ENCODE measurements at regions not wholly inside any gene's neighbourhood (a gene's known extent, or its start where the extent isn't known, plus 50 kb on each side); places are given as distances from the start of the nearest gene placed in this dataset.
A peak's percentile ranks its signal among the peaks of the same experiment; 100 is the strongest.

DNA sequence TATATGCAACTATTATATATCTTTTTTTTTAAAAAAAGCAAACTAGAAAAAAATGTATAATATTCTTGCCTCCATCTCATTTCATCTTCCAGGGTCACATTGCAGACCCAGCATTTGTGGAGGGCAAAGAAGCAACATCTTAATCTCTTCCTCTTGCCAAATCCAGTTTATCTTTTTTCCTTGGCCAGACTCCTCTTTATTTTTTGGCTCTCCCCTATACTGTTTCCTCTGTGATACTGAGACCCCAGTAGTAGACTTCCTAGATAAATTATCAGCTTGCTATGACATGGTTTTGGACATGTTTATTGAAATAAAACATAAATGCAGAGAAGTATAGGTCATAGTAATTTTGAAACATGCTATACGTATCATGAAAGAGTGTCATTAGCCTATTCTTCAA is 303.8 kb upstream of the DDHD1 start:
- Histone ChIP-seq H3K36me3 (replicated peaks) (no peaks in the 10 kb centered on the region), H3K27ac (no peak overlapping the region), H3K27me3 (replicated peaks) (no peaks in the 10 kb centered on the region), H3K4me3 (ENCODE audit: low read depth, low read length) (no peak overlapping the region)
- no peak for DNase-seq
- in situ Hi-C loops (cut with HindIII; ENCODE audit: low pct_ligation_motif_present, low sequenced_read_pairs), result no loop called here
- TF ChIP-seq, protein P1, sequence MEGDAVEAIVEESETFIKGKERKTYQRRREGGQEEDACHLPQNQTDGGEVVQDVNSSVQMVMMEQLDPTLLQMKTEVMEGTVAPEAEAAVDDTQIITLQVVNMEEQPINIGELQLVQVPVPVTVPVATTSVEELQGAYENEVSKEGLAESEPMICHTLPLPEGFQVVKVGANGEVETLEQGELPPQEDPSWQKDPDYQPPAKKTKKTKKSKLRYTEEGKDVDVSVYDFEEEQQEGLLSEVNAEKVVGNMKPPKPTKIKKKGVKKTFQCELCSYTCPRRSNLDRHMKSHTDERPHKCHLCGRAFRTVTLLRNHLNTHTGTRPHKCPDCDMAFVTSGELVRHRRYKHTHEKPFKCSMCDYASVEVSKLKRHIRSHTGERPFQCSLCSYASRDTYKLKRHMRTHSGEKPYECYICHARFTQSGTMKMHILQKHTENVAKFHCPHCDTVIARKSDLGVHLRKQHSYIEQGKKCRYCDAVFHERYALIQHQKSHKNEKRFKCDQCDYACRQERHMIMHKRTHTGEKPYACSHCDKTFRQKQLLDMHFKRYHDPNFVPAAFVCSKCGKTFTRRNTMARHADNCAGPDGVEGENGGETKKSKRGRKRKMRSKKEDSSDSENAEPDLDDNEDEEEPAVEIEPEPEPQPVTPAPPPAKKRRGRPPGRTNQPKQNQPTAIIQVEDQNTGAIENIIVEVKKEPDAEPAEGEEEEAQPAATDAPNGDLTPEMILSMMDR (IDR thresholded peaks at IDR 0.05; ENCODE audit: low read depth, low read length, missing control alignments), result no peak

DNA sequence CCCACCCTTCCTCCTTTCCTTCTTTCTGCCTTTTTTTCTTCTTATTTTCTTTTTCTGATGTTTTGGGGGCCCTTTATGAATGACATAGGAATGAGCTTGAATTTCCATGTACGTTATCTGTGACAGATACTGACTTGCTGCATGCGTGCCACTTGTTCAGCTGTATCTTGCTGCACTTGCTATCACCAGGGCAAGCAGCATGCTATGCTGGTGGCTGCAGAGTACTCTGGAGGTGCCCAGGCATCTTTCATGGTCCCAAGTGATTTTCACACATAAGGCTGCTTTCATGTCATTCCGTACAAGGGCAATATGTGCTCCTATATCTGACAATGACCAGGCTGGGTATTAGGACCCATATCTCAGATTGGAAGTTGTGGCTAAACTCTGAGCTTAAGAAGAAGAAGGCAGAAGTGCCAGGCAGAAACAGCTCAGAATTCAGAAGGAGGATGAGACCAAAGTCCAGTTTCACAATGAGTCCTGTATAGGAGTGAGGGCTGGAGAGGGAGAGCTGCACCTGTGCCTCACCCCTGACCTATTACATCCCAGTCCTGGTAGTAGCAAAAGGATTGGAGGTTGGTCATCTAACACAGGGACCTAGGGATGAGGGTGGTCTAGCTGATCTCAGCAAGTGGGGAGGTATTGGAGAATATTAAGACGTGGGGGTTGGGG is 299.0 kb upstream of the DDHD1 start:
- Histone ChIP-seq H3K4me3 (ENCODE audit: low read depth, low read length) (no peak overlapping the region), H3K27me3 (replicated peaks) (no peaks in the 10 kb centered on the region), H3K27ac (no peak overlapping the region), H3K36me3 (replicated peaks) (no peaks in the 10 kb centered on the region)
- no peak for DNase-seq
- TF ChIP-seq, protein P1 (IDR thresholded peaks at IDR 0.05; ENCODE audit: low read depth, low read length, missing control alignments), result no peak
- in situ Hi-C loops (cut with HindIII; ENCODE audit: low pct_ligation_motif_present, low sequenced_read_pairs), result no loop called here

DNA sequence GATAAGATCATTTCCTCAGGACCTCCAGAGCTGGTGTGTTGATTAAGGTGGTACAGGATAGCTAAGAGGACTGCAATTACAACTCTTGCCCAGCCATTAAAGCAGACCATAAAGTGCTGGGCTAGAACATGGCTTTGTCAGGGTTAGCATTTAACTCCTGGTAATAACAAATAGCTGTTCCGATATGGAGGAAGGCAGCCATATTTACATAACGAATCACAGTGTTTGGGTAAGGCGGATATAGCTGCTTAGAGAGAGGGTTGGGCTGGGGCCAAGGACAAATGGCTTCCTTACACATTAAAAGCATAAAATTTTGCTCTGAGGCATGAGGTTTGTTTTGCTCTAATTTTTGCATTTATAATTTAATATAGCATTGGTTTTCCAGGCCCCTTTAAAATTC is 297.7 kb upstream of the DDHD1 start:
- TF ChIP-seq, protein P1 (IDR thresholded peaks at IDR 0.05; ENCODE audit: low read depth, low read length, missing control alignments), result no peak
- Histone ChIP-seq H3K36me3 (replicated peaks) (no peaks in the 10 kb centered on the region), H3K27me3 (replicated peaks) (no peaks in the 10 kb centered on the region), H3K4me3 (ENCODE audit: low read depth, low read length) (no peak overlapping the region), H3K27ac (no peak overlapping the region)
- in situ Hi-C loops (cut with HindIII; ENCODE audit: low pct_ligation_motif_present, low sequenced_read_pairs), result no loop called here
- peak; percentile 11 for DNase-seq

DNA sequence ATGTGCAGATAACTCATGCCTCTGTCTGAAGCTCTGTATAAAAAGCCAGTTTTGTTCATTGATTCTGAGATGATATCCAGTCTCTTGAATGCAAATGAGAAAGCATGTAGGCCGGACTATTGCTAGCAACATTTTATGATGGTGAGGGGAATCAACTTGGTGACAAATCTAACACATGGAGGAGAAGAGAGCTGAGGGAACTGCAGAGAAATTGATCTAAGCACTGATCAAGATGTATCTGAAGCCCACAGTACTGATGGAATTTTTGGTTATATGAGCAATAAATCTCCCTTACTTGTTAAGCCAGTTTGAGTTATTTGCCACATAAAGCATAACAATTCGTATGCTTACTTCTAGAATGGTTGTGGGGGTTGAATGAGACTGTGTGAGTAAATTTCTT is 295.6 kb upstream of the DDHD1 start:
- TF ChIP-seq, protein P1 (IDR thresholded peaks at IDR 0.05; ENCODE audit: low read depth, low read length, missing control alignments), result no peak

DNA sequence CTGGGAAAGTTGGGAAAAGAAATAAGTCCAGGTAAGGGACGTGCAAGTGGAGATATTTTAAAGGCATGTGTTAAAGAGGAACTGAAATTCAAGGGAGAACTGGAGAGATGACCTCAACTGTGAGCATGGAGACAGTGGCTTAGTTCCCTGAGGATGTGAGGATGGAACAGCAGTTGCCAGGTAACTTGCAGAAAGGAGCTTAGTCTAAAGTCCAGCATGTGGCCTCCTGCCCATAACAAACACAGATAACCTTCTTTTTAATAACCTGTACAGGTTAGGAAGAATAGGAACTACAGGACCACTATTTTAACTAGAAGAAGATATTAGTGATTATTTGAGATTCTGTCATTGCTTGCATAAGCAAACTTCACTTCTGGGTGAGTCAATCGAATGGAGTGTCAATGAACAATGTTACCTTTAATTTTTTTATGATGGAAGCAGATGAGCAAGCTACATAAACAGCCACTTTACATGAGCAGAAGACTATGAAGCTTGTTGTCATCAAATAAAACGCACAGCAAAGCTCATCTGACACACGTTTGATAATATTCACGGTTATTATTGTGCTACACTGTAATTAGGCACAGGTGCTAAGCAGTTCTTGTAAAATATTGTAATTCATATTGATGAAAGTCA is 291.7 kb upstream of the DDHD1 start:
- Histone ChIP-seq H3K36me3 (replicated peaks) (no peaks in the 10 kb centered on the region), H3K27ac (no peak overlapping the region), H3K27me3 (replicated peaks) (no peaks in the 10 kb centered on the region), H3K4me3 (ENCODE audit: low read depth, low read length) (no peak overlapping the region)
- TF ChIP-seq, protein P1 (IDR thresholded peaks at IDR 0.05; ENCODE audit: low read depth, low read length, missing control alignments), result no peak
- in situ Hi-C loops (cut with HindIII; ENCODE audit: low pct_ligation_motif_present, low sequenced_read_pairs), result no loop called here
- DNase-seq, result no peak

More for the DNA sequence above, 295.6 kb upstream of the DDHD1 start:
- Histone ChIP-seq H3K36me3 (replicated peaks) (no peaks in the 10 kb centered on the region), H3K27ac (no peak overlapping the region), H3K4me3 (ENCODE audit: low read depth, low read length) (no peak overlapping the region), H3K27me3 (replicated peaks) (no peaks in the 10 kb centered on the region)
- in situ Hi-C loops (cut with HindIII; ENCODE audit: low pct_ligation_motif_present, low sequenced_read_pairs), result no loop called here
- DNase-seq, result no peak
